HepG2 (cell line): ENCODE measurements at regions not wholly inside any gene's neighbourhood (a gene's known extent, or its start where the extent isn't known, plus 50 kb on each side); places are given as distances from the start of the nearest gene placed in this dataset.

Source experiments
- ATAC-seq: fragments of 200-7000 bp; cut with Tn5 transposase; 3 replicates; pipeline ENCODE4 v1.9.1; 2020; ENCODE audit warnings: mild to moderate bottlenecking, moderate library complexity
- BruUV-seq: library from RNA; stranded (reverse); fragments of 400-500 nt; replicated peaks from 2 replicates; lab custom pipeline; 2021; lab: Mats Ljungman, UMichigan
- CTCF ChIA-PET: fragments of 300-600 bp; formaldehyde crosslinking; extraction: SDS; loops from one replicate; lab custom pipeline; 2021; ENCODE audit warnings: low total read pairs, inconsistent platforms, low intra/inter-chr PET ratio; lab: Yijun Ruan, JAX
- POLR2A ChIA-PET: fragments of 350-600 bp; sonication (Branson Sonifier 250); formaldehyde crosslinking; loops from one replicate; lab custom pipeline; 2020; ENCODE audit warnings: antibody characterized with exemption, inconsistent platforms; lab: Yijun Ruan, JAX
- DNase-seq: peaks from one replicate; pipeline ENCODE4 v3.0.0-alpha.2; 2015; ENCODE audit warnings: low spot score
- FAIRE-seq: peaks from 3 replicates; lab custom pipeline; 2011; peaks lifted over from hg19 to GRCh38; lab: Jason Lieb, UNC
- H2AFZ ChIP-seq: one replicate; pipeline ENCODE4 v1.6.1; 2011; ENCODE audit warnings: low read length, inconsistent platforms
- H3K27ac ChIP-seq: fragments of 300-600 bp; 3 replicates; pipeline ENCODE4 v1.8.0; 2011; ENCODE audit warnings: mixed run types, mild to moderate bottlenecking, mixed read lengths, low read length, inconsistent platforms; ENCODE audit not compliant: insufficient read depth; ENCODE audit errors: extremely low read length
- H3K27me3 ChIP-seq, 2 experiments: fragments of 200-600 bp in 1 of 2; 2 replicates in 1 of 2; 3 replicates in 1 of 2; pipeline versions ENCODE4 v1.6.0 to v1.8.0; 2011; ENCODE audit warnings: low read length in 2 of 2, mild to moderate bottlenecking in 2 of 2, moderate library complexity in 2 of 2, inconsistent platforms in 1 of 2; ENCODE audit not compliant: insufficient read depth in 2 of 2, control insufficient read depth in 1 of 2
- H3K36me3 ChIP-seq, 2 experiments: fragments of 200-600 bp in 1 of 2; replicated peaks in 1 of 2; 2 replicates in 1 of 2; 3 replicates in 1 of 2; pipeline versions ENCODE4 v1.5.1 to v1.8.0; 2011; ENCODE audit warnings: low read length in 2 of 2, inconsistent platforms in 1 of 2; ENCODE audit not compliant: insufficient read depth in 2 of 2, control insufficient read depth in 1 of 2
- H3K4me1 ChIP-seq: 2 replicates; pipeline ENCODE4 v1.5.1; 2012; ENCODE audit warnings: low read length, inconsistent platforms; ENCODE audit not compliant: insufficient read depth
- H3K4me2 ChIP-seq: 2 replicates; pipeline ENCODE4 v1.6.0; 2011; ENCODE audit warnings: low read depth, low read length, inconsistent platforms
- H3K4me3 ChIP-seq, 3 experiments: fragments of 200-600 bp in 1 of 3; sonication (generic), shearing (Covaris generic) in 1 of 3; replicated peaks in 1 of 3; 2 replicates each; pipeline ENCODE4 v1.5.1; 2011 to 2016; ENCODE audit warnings: low read length in 3 of 3, inconsistent platforms in 2 of 3, low read depth in 2 of 3, mild to moderate bottlenecking in 2 of 3, control low read depth in 1 of 3, mixed read lengths in 1 of 3; ENCODE audit not compliant: insufficient read depth in 1 of 3
- H3K79me2 ChIP-seq: one replicate; pipeline ENCODE4 v1.6.1; 2011; ENCODE audit warnings: low read length, inconsistent platforms; ENCODE audit not compliant: insufficient read depth
- H3K9ac ChIP-seq: 2 replicates; pipeline ENCODE4 v1.6.0; 2011; ENCODE audit warnings: mild to moderate bottlenecking, low read depth, low read length, inconsistent platforms; ENCODE audit not compliant: insufficient read depth
- H3K9me3 ChIP-seq: 2 replicates; pipeline ENCODE4 v1.5.1; 2012; ENCODE audit warnings: mild to moderate bottlenecking, low read length
- H4K20me1 ChIP-seq: 2 replicates; pipeline ENCODE4 v1.6.0; 2011; ENCODE audit warnings: inconsistent platforms, mild to moderate bottlenecking, low read length, moderate library complexity; ENCODE audit not compliant: insufficient read depth
- ATF1 ChIP-seq: IDR thresholded peaks from 2 replicates; pipeline ENCODE4 v1.6.1; 2016; ENCODE audit warnings: mild to moderate bottlenecking, control low read depth
- BORCS8-MEF2B ChIP-seq: sonication (generic); formaldehyde crosslinking; IDR thresholded peaks from 2 replicates; pipeline ENCODE4 v1.8.0; 2022; ENCODE audit warnings: mild to moderate bottlenecking, missing genetic modification reagents
- FOXK2 ChIP-seq: fragments of 450-650 bp; IDR thresholded peaks from 2 replicates; pipeline ENCODE4 v1.6.1; 2016
- GRHL1 ChIP-seq: sonication (generic); formaldehyde crosslinking; conservative IDR thresholded peaks from 2 replicates; pipeline ENCODE4 v1.8.0; 2022; ENCODE audit warnings: missing genetic modification reagents
- KDM1A ChIP-seq: IDR thresholded peaks from 2 replicates; pipeline ENCODE4 v1.6.1; 2016; ENCODE audit warnings: missing compliant biosample characterization
- KLF12 ChIP-seq: sonication (generic); formaldehyde crosslinking; IDR thresholded peaks from 2 replicates; pipeline ENCODE4 v1.4.0; 2020; ENCODE audit warnings: missing genetic modification reagents, borderline replicate concordance
- KMT2B ChIP-seq: IDR thresholded peaks from 2 replicates; pipeline ENCODE4 v1.6.1; 2016; ENCODE audit warnings: missing genetic modification reagents, missing compliant biosample characterization
- PLRG1 ChIP-seq: fragments of 450-650 bp; conservative IDR thresholded peaks from 2 replicates; pipeline ENCODE4 v1.6.1; 2016
- POGZ ChIP-seq: sonication (generic); formaldehyde crosslinking; IDR thresholded peaks from 2 replicates; pipeline ENCODE4 v1.4.0; 2020; ENCODE audit warnings: mild to moderate bottlenecking, missing genetic modification reagents
- POLR2AphosphoS5 ChIP-seq: IDR thresholded peaks from 2 replicates; pipeline ENCODE4 v1.6.1; 2012; ENCODE audit warnings: low read depth, low read length
- RBM39 ChIP-seq: fragments of 200-400 bp; formaldehyde crosslinking; IDR thresholded peaks from one replicate; pipeline ENCODE4 v1.6.1; 2018; ENCODE audit warnings: antibody characterized with exemption, mild to moderate bottlenecking, low read depth, low read length; ENCODE audit not compliant: poor library complexity, severe bottlenecking
- REPIN1 ChIP-seq: sonication (generic); formaldehyde crosslinking; IDR thresholded peaks from 2 replicates; pipeline ENCODE4 v1.8.0; 2022; ENCODE audit warnings: missing genetic modification reagents, low read depth, mild to moderate bottlenecking, borderline replicate concordance
- RXRB ChIP-seq: IDR thresholded peaks from 2 replicates; pipeline ENCODE4 v1.6.1; 2016; ENCODE audit warnings: borderline replicate concordance, missing genetic modification reagents, missing compliant biosample characterization
- SALL1 ChIP-seq: sonication (generic); formaldehyde crosslinking; IDR thresholded peaks from 2 replicates; pipeline ENCODE4 v1.8.0; 2022; ENCODE audit warnings: mild to moderate bottlenecking, missing genetic modification reagents
- SIX4 ChIP-seq: sonication (generic); formaldehyde crosslinking; IDR thresholded peaks from 2 replicates; pipeline ENCODE4 v1.4.0; 2020; ENCODE audit warnings: missing genetic modification reagents
- SPEN ChIP-seq: sonication (generic); formaldehyde crosslinking; IDR thresholded peaks from 2 replicates; pipeline ENCODE4 v1.5.1; 2020; ENCODE audit warnings: low read depth, mild to moderate bottlenecking, missing genetic modification reagents
- SRSF1 ChIP-seq: fragments of 200-400 bp; formaldehyde crosslinking; optimal IDR thresholded peaks from 2 replicates; pipeline ENCODE3; 2017; ENCODE audit warnings: mild to moderate bottlenecking, low read depth, low read length, moderate library complexity
- ZKSCAN1 ChIP-seq: fragments of 150-350 bp; IDR thresholded peaks from 2 replicates; pipeline ENCODE4 v1.6.1; 2014; ENCODE audit warnings: low read length
- ZNF18 ChIP-seq: sonication (generic); formaldehyde crosslinking; IDR thresholded peaks from 2 replicates; pipeline ENCODE4 v1.8.0; 2022; ENCODE audit warnings: mild to moderate bottlenecking, missing genetic modification reagents; ENCODE audit not compliant: insufficient replicate concordance
- ZNF230 ChIP-seq: sonication (generic); formaldehyde crosslinking; IDR thresholded peaks from 2 replicates; pipeline ENCODE4 v1.4.0; 2020; ENCODE audit warnings: mild to moderate bottlenecking, missing genetic modification reagents
- ZNF235 ChIP-seq: sonication (generic); formaldehyde crosslinking; IDR thresholded peaks from 2 replicates; pipeline ENCODE4 v1.8.1; 2023; ENCODE audit warnings: mild to moderate bottlenecking, missing genetic modification reagents, borderline replicate concordance
- ZNF501 ChIP-seq: sonication (generic); formaldehyde crosslinking; IDR thresholded peaks from 2 replicates; pipeline ENCODE4 v1.5.1; 2020; ENCODE audit warnings: mild to moderate bottlenecking, moderate library complexity, missing genetic modification reagents
- ZNF556 ChIP-seq: sonication (generic); formaldehyde crosslinking; IDR thresholded peaks from 2 replicates; pipeline ENCODE4 v1.4.0; 2020; ENCODE audit warnings: mild to moderate bottlenecking, missing genetic modification reagents, borderline replicate concordance
- ZNF605 ChIP-seq: sonication (generic); formaldehyde crosslinking; IDR thresholded peaks from 2 replicates; pipeline ENCODE4 v1.8.0; 2022; ENCODE audit warnings: mild to moderate bottlenecking, missing genetic modification reagents
- WGBS: methylation state at CpG from one replicate; pipeline ENCODE4 v1.1.6; 2017; ENCODE audit warnings: low lambda C conversion rate; 5-methylcytosine and 5-hydroxymethylcytosine counted together
- in situ Hi-C: cut with HindIII; loops from 2 replicates; pipeline ENCODE4 v1.10.0; 2017; ENCODE audit warnings: low pct_unique_long_range_greater_than_20kb; ENCODE audit not compliant: extremely low pct_ligation_motif_present
- intact Hi-C: fragments of 100-400 bp; cut with micrococcal nuclease; formaldehyde crosslinking; loops from one replicate; pipeline ENCODE4 v1.10.0; 2022; ENCODE audit not compliant: unreplicated experiment

GRCh38 chr2:14903709-14904374 is 271.3 kb downstream of the LRATD1 start:
- peak; percentile 99 for ATAC-seq
- no peak overlapping the region for H3K4me3 ChIP-seq
- no peak overlapping the region for H3K27ac ChIP-seq
- H3K4me2 ChIP-seq: no peak overlapping the region
- no peaks in the 10 kb centered on the region for H3K4me1 ChIP-seq
- peak; percentile 72 for DNase-seq
- no TSS peak for BruUV-seq
- CTCF ChIA-PET: interaction anchor here (1.0 to 1.5 kb wide), 3 partner anchors 255 to 1857 kb away, joined by 3 to 10 read pairs (median 9); no protein-coding TSS in a partner anchor
- H3K27me3 ChIP-seq: no peaks in the 10 kb centered on the region; a peak in 1 of 5 replicates
- H2AFZ ChIP-seq: no peak overlapping the region
- peak; percentile 60 for FAIRE-seq
- H3K36me3 ChIP-seq: no peaks in the 10 kb centered on the region
- no peaks in the 10 kb centered on the region for H3K9me3 ChIP-seq
- 21% methylated on average over 15 of the region's 15 CpGs for WGBS
- no peaks in the 10 kb centered on the region for H4K20me1 ChIP-seq
- POLR2A ChIA-PET: no interaction called here
- in situ Hi-C loops (loop anchor here (25.0 kb wide), 1 partner anchor 683 kb away; the partner anchor contains the start of gene DDX1), intact Hi-C loops (loop anchor here (1.0 to 10.0 kb wide), 3 partner anchors 251 to 684 kb away; partner anchors contain the start of gene LRATD1)
- no peak overlapping the region for H3K9ac ChIP-seq
- H3K79me2 ChIP-seq: no peaks in the 10 kb centered on the region
- TF ChIP-seq KLF12 (CRISPR knock-in tag): no peak
- TF ChIP-seq SRSF1: no peak
- peak; percentile 38; the same call in 1 of the 2 replicates for TF ChIP-seq RXRB
- 0 out of 2 replicates have a peak, but pooled peaks have one; percentile 31 for TF ChIP-seq BORCS8-MEF2B (CRISPR knock-in tag)
- peak; percentile 68 for TF ChIP-seq SALL1 (CRISPR knock-in tag)
- TF ChIP-seq ZKSCAN1: no peak
- no peak for TF ChIP-seq ZNF230 (CRISPR knock-in tag)
- TF ChIP-seq SPEN (CRISPR knock-in tag): 0 out of 2 replicates have a peak, but pooled peaks have one; percentile 42
- TF ChIP-seq ATF1 (CRISPR knock-in tag): no peak
- no peak for TF ChIP-seq ZNF18 (CRISPR knock-in tag)
- no peak for TF ChIP-seq SIX4
- no peak for TF ChIP-seq PLRG1
- TF ChIP-seq ZNF556 (CRISPR knock-in tag): no peak
- peak; percentile 36; the same call in 1 of the 2 replicates for TF ChIP-seq POGZ (CRISPR knock-in tag)
- TF ChIP-seq FOXK2: no peak
- TF ChIP-seq REPIN1 (CRISPR knock-in tag): no peak; the same call in 1 of the 2 replicates
- 0 out of 2 replicates have a peak, but pooled peaks have one; percentile 33 for TF ChIP-seq ZNF501
- TF ChIP-seq GRHL1 (CRISPR knock-in tag): no peak
- no peak for TF ChIP-seq KDM1A
- no peak for TF ChIP-seq POLR2AphosphoS5
- no peak for TF ChIP-seq ZNF235
- no peak for TF ChIP-seq KMT2B (CRISPR knock-in tag)
- 0 out of 2 replicates have a peak, but pooled peaks have one; percentile 23 for TF ChIP-seq ZNF605 (CRISPR knock-in tag)
- TF ChIP-seq RBM39: peak; percentile 32
